GM12864 (cell line): ENCODE measurements at regions not wholly inside any gene's neighbourhood (a gene's known extent, or its start where the extent isn't known, plus 50 kb on each side); places are given as distances from the start of the nearest gene placed in this dataset.

ENCODE experiments used
- DNase-seq: peaks from one replicate; pipeline ENCODE4 v3.0.0-alpha.2; 2011; ENCODE audit warnings: low read depth
- H3K4me3 ChIP-seq: 2 replicates; pipeline ENCODE4 v1.5.1; 2011; ENCODE audit warnings: mild to moderate bottlenecking, low read depth, low read length, control low read depth
- CTCF ChIP-seq: IDR thresholded peaks from 2 replicates; pipeline ENCODE4 v1.5.1; 2011; ENCODE audit warnings: low read depth, mild to moderate bottlenecking, moderate library complexity, low read length, control low read depth, inconsistent platforms; ENCODE audit errors: missing control alignments

DNA sequence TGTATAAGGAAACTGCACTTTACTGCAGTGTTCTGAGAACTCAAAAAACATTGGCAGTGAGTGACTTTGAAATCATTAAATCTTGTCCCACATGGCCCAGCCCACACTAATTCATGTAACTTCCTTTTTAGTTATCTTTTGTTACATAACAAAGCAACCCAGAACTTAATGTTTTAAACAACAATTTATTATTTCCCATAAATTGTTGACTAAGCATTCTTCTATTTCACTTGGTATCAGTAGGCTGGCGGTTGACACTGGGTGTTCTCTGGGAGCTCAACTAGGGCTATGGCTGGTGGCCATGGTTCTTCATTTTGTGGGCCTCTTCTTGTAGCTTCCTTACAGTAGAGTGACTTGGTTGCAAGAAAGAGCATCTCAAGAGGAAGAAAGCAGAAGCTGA, 278.4 kb downstream of the RASEF start:
- H3K4me3 ChIP-seq, result no peak overlapping the region
- no peak for TF ChIP-seq CTCF
- DNase-seq, result no peak

DNA sequence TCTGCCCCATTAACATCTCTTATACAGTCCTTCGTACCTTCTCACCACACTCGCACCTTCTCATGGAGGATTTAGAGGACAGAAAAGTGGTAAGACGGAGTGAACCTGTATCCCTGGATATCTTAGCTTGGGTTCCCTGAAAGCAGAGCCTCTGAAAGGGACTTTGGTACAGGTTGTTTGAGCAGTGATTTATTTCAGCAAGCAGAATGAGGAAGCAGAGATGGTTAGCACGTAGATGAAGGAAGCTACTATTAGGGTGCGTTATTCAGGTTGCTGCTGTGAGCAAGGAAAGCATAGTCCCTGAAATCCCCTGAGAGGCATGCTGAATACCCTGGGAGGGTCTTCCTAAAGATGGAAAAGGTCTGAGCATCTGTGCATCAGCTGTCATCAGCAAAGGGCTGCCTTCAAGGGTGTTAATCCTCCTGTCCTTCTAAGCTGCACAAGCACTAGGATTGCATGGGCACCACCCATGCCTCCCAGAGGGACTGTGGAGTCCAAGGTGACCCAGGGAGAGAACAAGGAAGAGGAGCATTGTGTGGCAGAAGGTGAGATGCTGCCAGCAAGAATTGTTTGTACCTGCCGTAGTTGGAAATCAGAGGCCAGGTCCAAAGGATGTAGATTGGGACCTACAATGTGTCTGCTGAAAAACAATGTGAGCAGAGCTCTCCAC, 273.7 kb downstream of the RASEF start:
- DNase-seq, result no peak
- H3K4me3 ChIP-seq, result no peak overlapping the region
- no peak for TF ChIP-seq CTCF

- H3K4me3 ChIP-seq, result no peak overlapping the region
- no peak for DNase-seq
- TF ChIP-seq CTCF, result no peak
Measured at GRCh38 chr9:82790875-82791274, 272.1 kb downstream of the RASEF start.

DNA sequence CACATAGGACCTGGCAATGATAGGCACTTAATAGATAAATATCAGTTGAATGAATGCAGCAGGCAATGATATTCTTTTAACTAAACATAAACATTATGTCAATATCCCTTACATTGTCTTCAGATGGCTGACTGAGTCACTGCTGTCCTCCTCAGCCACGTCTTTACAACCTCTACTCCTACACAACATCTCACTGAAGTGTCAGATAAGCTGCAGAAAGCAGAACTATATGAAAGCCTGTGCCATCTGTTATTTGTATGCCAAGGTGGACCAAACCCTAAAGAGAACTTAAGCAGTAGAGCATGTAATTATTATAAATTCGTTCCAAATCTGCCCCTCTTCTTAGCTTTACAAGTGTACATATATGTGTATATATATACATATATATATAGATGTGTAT, 271.2 kb downstream of the RASEF start:
- no peak for TF ChIP-seq CTCF
- H3K4me3 ChIP-seq, result no peak overlapping the region
- DNase-seq, result no peak

GRCh38 chr9:82797534-82797933, 265.4 kb downstream of the RASEF start:
- no peak for TF ChIP-seq CTCF
- no peak overlapping the region for H3K4me3 ChIP-seq
- no peak for DNase-seq

GRCh38 chr9:82799286-82799685, 263.7 kb downstream of the RASEF start:
- H3K4me3 ChIP-seq, result no peak overlapping the region

More at GRCh38 chr9:82799286-82799685, 263.7 kb downstream of the RASEF start:
- no peak for DNase-seq
- TF ChIP-seq CTCF, result no peak
